SU-DHL-6 (cell line): ENCODE measurements at regions not wholly inside any gene's neighbourhood (a gene's known extent, or its start where the extent isn't known, plus 50 kb on each side); places are given as distances from the start of the nearest gene placed in this dataset.

ENCODE experiments used
- H2AFZ ChIP-seq: fragments of 200-600 bp; sonication (generic); 2 replicates; pipeline ENCODE4 v1.6.1; 2014; ENCODE audit warnings: low read depth, mild to moderate bottlenecking, moderate library complexity, mixed read lengths, antibody characterized with exemption, low read length; ENCODE audit not compliant: severe bottlenecking
- H3F3A ChIP-seq: fragments of 200-600 bp; shearing (Covaris generic); 2 replicates; pipeline ENCODE4 v1.6.0; 2016; ENCODE audit warnings: antibody characterized with exemption, mild to moderate bottlenecking; ENCODE audit not compliant: insufficient read depth
- H3K27ac ChIP-seq: fragments of 200-600 bp; sonication (generic); 2 replicates; pipeline ENCODE4 v1.5.1; 2016; ENCODE audit warnings: low read depth, mild to moderate bottlenecking, low read length, moderate library complexity, mixed read lengths
- H3K27me3 ChIP-seq: fragments of 200-600 bp; sonication (generic), shearing (Covaris generic); 2 replicates; pipeline ENCODE4 v1.6.0; 2014; ENCODE audit warnings: mild to moderate bottlenecking, low read length
- H3K36me3 ChIP-seq: fragments of 200-600 bp; sonication (generic); 2 replicates; pipeline ENCODE4 v1.6.1; 2014; ENCODE audit warnings: mild to moderate bottlenecking, low read length, mixed read lengths
- H3K4me2 ChIP-seq: fragments of 300-600, 200-600 bp; shearing (Covaris generic), sonication (generic); 2 replicates; pipeline ENCODE4 v1.6.0; 2014; ENCODE audit warnings: low read length, low read depth, mild to moderate bottlenecking; ENCODE audit not compliant: poor library complexity, severe bottlenecking
- H3K4me3 ChIP-seq: fragments of 200-600 bp; sonication (generic); 2 replicates; pipeline ENCODE4 v1.5.1; 2014; ENCODE audit warnings: antibody characterized with exemption, low read length, mild to moderate bottlenecking, mixed read lengths; ENCODE audit not compliant: insufficient read depth, poor library complexity, severe bottlenecking
- H3K79me2 ChIP-seq: fragments of 200-600 bp; sonication (generic); 2 replicates; pipeline ENCODE4 v1.6.1; 2014; ENCODE audit warnings: mild to moderate bottlenecking, low read length, moderate library complexity; ENCODE audit not compliant: insufficient read depth
- H3K9ac ChIP-seq: fragments of 200-600 bp; sonication (generic); 2 replicates; pipeline ENCODE4 v1.7.0; 2014; ENCODE audit warnings: mild to moderate bottlenecking, low read length
- H3K9me2 ChIP-seq: fragments of 200-600 bp; sonication (generic); replicated peaks from 2 replicates; pipeline ENCODE4 v1.6.1; 2014; ENCODE audit warnings: low read length; ENCODE audit not compliant: insufficient read depth
- H3K9me3 ChIP-seq: fragments of 200-600 bp; sonication (generic); 2 replicates; pipeline ENCODE4 v1.6.1; 2014; ENCODE audit warnings: low read length, mixed read lengths; ENCODE audit not compliant: insufficient read depth
- H4K20me1 ChIP-seq: fragments of 200-600 bp; sonication (generic); 2 replicates; pipeline ENCODE4 v1.6.1; 2014; ENCODE audit warnings: low read depth, mild to moderate bottlenecking, antibody characterized with exemption, low read length, moderate library complexity, mixed read lengths
- CTCF ChIP-seq: fragments of 200-600 bp; sonication (generic); IDR thresholded peaks from one replicate; pipeline ENCODE4 v1.5.1; 2017; ENCODE audit warnings: antibody characterized with exemption, mild to moderate bottlenecking, low read length, moderate library complexity; ENCODE audit not compliant: insufficient read depth, poor library complexity, severe bottlenecking
- EZH2phosphoT487 ChIP-seq: fragments of 200-600 bp; sonication (generic), shearing (Covaris generic); conservative IDR thresholded peaks from 2 replicates; pipeline ENCODE4 v1.6.1; 2018; ENCODE audit warnings: mild to moderate bottlenecking, antibody characterized with exemption, low read length, moderate library complexity, mixed read lengths

- H3K9me2 ChIP-seq = no peaks in the 10 kb centered on the region
- no peak overlapping the region for H3K4me2 ChIP-seq
- H3F3A ChIP-seq = no peaks in the 10 kb centered on the region
- TF ChIP-seq EZH2phosphoT487 = no peak
- no peak for TF ChIP-seq CTCF
- H3K4me3 ChIP-seq = no peak overlapping the region
- no peaks in the 10 kb centered on the region for H3K9me3 ChIP-seq
- H3K9ac ChIP-seq = no peak overlapping the region
- H3K27ac ChIP-seq = no peak overlapping the region
- no peaks in the 10 kb centered on the region for H3K36me3 ChIP-seq
- no peaks in the 10 kb centered on the region for H3K79me2 ChIP-seq
- no peaks in the 10 kb centered on the region for H3K27me3 ChIP-seq
- no peaks in the 10 kb centered on the region for H4K20me1 ChIP-seq
- no peak overlapping the region for H2AFZ ChIP-seq
Measured at GRCh38 chr2:239758279-239758877, 266.8 kb downstream of the NDUFA10 start.

GRCh38 chr2:239756790-239757760 lies 268.1 kb downstream of the NDUFA10 start:
- Histone ChIP-seq H3K9me3 (no peaks in the 10 kb centered on the region), H3K27ac (no peak overlapping the region), H3K36me3 (no peaks in the 10 kb centered on the region), H3F3A (no peaks in the 10 kb centered on the region), H3K79me2 (no peaks in the 10 kb centered on the region), H3K27me3 (no peaks in the 10 kb centered on the region), H3K4me3 (no peak overlapping the region), H3K9me2 (no peaks in the 10 kb centered on the region), H4K20me1 (no peaks in the 10 kb centered on the region), H2AFZ (no peak overlapping the region), H3K4me2 (no peak overlapping the region), H3K9ac (no peak overlapping the region)
- no peak for TF ChIP-seq CTCF
- no peak for TF ChIP-seq EZH2phosphoT487

- no peak overlapping the region for H3K4me2 ChIP-seq
Measured at GRCh38 chr2:239756031-239756789, 268.9 kb downstream of the NDUFA10 start.

More at GRCh38 chr2:239756031-239756789, 268.9 kb downstream of the NDUFA10 start:
- Histone ChIP-seq H4K20me1 (no peaks in the 10 kb centered on the region), H3K36me3 (no peaks in the 10 kb centered on the region), H3K79me2 (no peaks in the 10 kb centered on the region), H3K9ac (no peak overlapping the region), H2AFZ (no peak overlapping the region), H3K27me3 (no peaks in the 10 kb centered on the region), H3F3A (no peaks in the 10 kb centered on the region), H3K9me2 (no peaks in the 10 kb centered on the region), H3K9me3 (no peaks in the 10 kb centered on the region), H3K27ac (no peak overlapping the region), H3K4me3 (no peak overlapping the region)
- TF ChIP-seq EZH2phosphoT487 (no peak), CTCF (no peak)
